Hepatic stellate cell (primary cell): ENCODE measurements at regions not wholly inside any gene's neighbourhood (a gene's known extent, or its start where the extent isn't known, plus 50 kb on each side); places are given as distances from the start of the nearest gene placed in this dataset.

Experiments
- DNase-seq: peaks from one replicate; pipeline ENCODE4 v3.0.0; 2011; ENCODE audit warnings: low spot score

GRCh38 chr9:129240581-129241211, 62.6 kb upstream of the IER5L start:
- no peak for DNase-seq

DNA sequence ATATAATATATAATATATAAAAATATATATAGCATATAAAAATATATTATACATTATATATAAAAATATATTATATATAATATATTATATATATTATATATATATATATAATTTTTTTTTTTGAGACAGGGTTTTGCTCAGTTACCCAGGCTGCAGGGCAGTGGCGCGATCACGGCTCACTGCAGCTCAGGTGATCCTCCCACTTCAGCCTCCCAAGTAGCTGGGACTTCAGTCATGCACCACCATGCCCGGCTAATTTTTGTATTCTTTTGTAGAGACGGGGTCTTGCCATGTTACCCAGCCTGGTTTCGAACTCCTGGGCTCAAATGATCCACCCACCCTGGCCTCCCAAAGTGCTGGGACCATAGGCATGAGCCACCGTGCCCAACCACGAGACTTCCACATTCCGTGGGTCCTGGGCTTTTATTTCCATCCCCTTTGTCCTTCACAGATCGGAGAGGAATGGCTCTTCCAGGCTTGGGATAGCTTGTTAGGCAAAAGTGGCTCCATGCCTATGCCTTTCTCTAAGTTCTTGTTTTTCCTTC, 62.0 kb upstream of the IER5L start:
- no peak for DNase-seq

DNA sequence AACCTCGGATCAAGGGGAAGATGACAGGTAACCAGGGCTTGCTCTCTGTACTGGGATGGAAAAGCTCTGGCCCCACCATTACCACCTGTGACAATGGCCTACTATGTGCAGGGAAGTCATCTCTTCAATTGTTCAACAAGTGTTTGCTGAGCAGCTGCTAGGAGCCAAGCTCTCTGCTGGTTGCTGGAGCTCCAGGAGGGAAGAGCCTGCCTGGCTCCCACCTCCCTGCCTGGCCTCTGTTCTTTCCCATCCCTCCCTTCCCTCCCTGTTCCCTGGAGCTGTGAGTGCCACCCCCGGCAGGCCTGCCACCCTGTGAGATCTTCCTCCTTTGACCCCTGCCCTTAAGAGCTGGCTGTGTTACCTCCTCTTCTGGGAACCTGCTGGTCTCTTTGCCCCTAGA, 59.7 kb upstream of the IER5L start:
- DNase-seq, result no peak

- peak; percentile 66 for DNase-seq
Observed at GRCh38 chr9:129237164-129237611, 59.1 kb upstream of the IER5L start.

DNA sequence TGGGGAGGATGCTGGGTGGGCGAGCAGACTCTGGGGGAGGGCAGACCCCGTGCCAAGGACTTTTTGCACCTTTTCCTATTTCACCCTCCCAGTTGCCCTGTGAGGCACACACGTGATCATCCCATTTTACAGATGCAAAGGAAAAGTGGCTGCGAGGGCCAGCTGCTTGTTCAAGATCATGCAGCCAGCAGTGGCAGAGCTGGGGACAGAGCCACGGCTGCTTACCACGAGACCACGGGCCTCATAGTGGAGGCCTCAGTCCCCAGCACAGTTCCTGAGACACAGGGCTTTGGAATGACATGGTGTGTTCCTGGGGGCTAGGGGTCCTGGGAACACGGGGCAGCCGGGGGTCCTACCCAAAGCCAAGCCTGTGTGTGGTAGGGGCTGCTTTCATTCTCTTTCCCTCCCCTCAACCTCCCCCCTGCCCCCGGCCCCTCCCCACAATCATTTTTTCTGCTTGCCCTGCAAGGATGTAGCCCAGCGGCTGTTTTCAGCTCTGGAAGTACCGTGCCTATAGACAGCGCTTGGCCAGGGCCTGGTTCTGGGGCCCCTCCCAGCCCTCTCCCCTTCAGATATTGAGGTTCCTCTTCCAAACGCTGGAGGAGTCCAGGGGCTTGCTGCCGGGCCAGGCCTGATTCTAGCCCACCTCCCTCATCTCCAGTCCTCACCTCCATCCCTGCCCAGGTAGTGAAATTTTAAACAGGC, 58.5 kb upstream of the IER5L start:
- no peak for DNase-seq

DNA sequence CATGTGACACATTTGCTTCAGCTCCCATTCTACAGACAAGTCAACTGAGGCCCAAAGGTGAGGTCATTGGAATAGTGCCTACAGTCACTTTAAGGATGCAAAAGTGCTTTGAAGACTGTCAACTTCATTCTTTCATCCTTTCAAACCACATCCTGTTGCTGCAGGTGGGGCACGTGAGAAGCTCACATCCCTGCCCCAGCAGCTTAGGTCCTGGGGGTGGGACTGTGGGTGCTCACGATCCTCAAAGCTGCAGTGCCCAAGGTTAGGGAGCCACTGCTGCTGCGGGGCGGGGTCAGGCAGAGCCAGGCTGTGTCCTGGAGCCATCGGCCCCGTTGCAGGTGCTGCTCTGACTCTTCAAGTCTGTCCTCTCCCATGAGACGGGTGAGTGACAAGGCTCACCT, 57.9 kb upstream of the IER5L start:
- no peak for DNase-seq

DNA sequence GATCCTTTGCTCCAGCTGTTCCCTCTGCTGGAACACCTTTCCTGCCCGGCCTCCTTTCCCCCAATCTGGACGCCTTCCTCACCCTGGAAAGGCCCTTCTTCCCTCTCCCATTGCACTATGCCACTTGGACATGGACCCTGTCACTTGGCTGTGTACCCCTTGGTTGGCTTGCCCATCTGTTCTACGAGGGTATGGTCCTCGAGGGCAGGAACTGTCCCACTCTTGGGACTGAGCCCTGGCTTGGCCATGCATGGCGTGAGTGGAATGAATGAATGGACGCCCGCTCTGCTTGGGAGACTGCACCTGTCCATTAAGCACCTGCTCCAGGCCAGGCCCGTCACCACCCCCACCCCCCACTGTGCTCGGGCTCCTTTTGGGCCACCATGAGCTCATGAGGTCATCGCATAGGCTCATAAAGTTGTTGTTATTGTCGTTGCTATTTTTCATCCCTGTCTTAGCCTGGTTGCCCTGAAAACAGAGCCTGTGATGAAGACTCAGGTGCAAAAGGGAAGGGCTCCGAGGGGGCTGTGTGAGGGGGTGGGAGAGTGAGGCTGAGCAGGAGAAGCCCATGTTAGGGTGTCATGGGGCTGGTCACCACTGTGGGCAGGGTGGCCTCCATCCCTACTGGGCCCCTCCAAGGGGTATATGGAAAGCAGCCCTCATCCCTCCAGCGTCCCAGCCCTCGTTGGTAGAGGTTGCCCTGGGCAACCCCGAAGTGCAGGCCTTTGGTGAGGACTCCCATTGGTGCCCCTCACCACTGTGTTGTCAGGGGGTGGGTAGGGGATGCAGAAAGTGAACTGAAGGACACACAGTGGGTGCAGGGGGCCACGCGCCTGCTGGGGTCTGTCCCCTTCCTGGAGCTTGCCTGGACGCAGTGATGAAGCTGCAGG, 57.2 kb upstream of the IER5L start:
- no peak for DNase-seq

GRCh38 chr9:129234491-129234890, 56.4 kb upstream of the IER5L start:
- DNase-seq, result no peak

DNA sequence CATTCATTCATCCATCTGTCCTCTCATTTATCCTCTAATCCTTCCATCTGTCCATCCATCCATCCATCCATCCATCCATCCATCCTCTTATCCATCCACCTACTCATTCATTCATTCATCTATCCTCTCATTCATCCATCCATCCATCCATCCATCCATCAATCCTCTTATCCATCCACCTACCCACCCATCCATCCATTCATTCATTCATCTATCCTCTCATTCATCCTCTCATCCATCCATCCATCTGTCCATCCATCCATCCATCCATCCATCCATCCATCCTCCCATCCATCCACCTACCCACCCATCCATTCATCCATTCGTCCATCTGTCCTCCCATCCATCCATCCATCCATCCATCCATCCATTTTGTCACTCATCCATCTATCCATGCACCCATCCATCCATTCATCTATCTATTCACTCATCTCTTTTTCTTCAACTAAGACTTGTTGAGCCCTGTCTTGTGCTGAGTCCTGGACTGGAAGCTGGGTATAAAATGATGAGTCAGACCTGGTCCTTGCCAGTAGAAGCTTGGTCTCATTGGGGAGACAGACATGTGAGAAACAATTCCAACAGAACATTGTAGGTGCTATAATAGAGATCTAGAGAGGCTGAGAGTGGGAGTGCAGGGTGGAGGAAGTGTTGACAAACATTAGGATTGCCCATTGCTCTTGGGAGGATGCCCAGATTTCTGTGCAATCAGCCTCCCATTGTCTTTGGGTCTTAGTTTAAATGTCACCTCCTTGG, 55.0 kb upstream of the IER5L start:
- no peak for DNase-seq

DNA sequence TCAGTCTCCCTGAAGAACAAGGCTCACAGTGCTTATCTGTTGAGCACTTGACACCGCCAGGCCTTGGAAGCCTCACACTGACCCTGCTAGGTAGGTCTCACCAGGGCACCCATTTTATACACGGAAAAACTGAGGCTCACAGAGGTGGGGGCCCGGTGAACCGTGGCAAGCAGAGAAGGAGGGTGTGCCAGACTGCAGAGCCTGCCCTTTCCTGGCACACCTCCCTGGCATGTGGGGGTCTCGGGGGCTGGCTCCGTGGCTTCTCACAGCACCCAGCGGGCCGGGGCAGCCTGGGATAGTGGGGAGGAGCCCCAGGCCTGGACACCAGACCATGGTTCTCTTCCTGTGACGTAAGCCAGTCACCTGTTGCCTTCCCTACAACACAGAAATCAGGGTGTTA, 53.7 kb upstream of the IER5L start:
- DNase-seq, result no peak

- no peak for DNase-seq
Observed at GRCh38 chr9:129231022-129231739, 53.1 kb upstream of the IER5L start.

DNA sequence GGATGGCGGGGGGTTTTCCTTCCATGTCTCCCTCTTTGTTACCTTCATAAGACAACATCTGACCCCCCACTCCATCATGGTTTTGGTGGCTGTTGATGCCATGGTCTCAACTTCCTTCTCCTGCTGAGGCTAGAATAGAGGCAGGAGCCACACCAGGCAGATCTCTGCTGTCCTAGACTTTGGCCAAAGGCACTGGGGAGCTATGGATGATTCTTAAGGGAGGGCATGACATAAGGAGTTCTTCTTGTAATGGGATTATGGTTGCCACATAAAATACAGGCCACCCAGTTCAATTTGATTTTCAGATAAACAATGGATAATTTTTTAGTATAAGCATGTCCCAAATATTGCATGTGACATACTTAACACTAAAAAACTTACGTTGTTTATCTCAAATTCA, 52.2 kb upstream of the IER5L start:
- DNase-seq, result no peak
